ENCODE measurements at regions not wholly inside any gene's neighbourhood (a gene's known extent, or its start where the extent isn't known, plus 50 kb on each side); places are given as distances from the start of the nearest gene placed in this dataset.

GRCh38 chr2:180573951-180574350, 406.5 kb upstream of the UBE2E3 start:
- H3K27me3 ChIP-seq (ENCODE audit: insufficient read depth): no peaks in the 10 kb centered on the region
- no peaks in the 10 kb centered on the region for H3K79me2 ChIP-seq (ENCODE audit: insufficient read depth)
- H3K4me2 ChIP-seq: no peak overlapping the region
- no peaks in the 10 kb centered on the region for H3K9me2 ChIP-seq
- no peaks in the 10 kb centered on the region for H3K36me3 ChIP-seq (replicated peaks in 1 of 2; ENCODE audit: control insufficient read depth in 1 of 2, insufficient read depth in 2 of 2, low read length in 1 of 2)
- H3K9ac ChIP-seq: no peak overlapping the region
- ChIA-PET POLR2A (no interaction called here), CTCF (interaction anchor here (1.4 kb wide), 1 partner anchor 407 kb away, joined by 4 read pairs; the partner anchor contains the start of gene UBE2E3)
- 66% methylated on average over 2 of the region's 3 CpGs for WGBS (ENCODE audit: low lambda C conversion rate)
- TF ChIP-seq POLR2AphosphoS5 (IDR thresholded peaks at IDR 0.05; ENCODE audit: low read depth, low read length) (no peak), RXRA (IDR thresholded peaks at IDR 0.05; ENCODE audit: borderline replicate concordance, low read depth) (no peak), RCOR1 (IDR thresholded peaks at IDR 0.05; ENCODE audit: low read length) (no peak), FOSL2 (IDR thresholded peaks at IDR 0.05; ENCODE audit: borderline replicate concordance, low read depth) (no peak), ELF1 (IDR thresholded peaks at IDR 0.05) (no peak), CHD2 (IDR thresholded peaks at IDR 0.05; ENCODE audit: low read length, partially characterized antibody) (no peak), TAF1 (IDR thresholded peaks at IDR 0.05; ENCODE audit: borderline replicate concordance, low read depth, low read length) (no peak), USF2 (IDR thresholded peaks at IDR 0.05; ENCODE audit: borderline replicate concordance, low read depth, low read length) (no peak), TCF12 (IDR thresholded peaks at IDR 0.05) (no peak), JUND (IDR thresholded peaks at IDR 0.05) (no peak), EP300 (IDR thresholded peaks at IDR 0.05; ENCODE audit: borderline replicate concordance in 1 of 2, low read depth in 1 of 2, low read length in 1 of 2) (no peak)
- H3K4me3 ChIP-seq (ENCODE audit: low read depth in 2 of 2, low read length in 1 of 2): no peak overlapping the region
- no peak for DNase-seq
- H3F3A ChIP-seq (replicated peaks; ENCODE audit: insufficient read depth): no peaks in the 10 kb centered on the region
- H2AFZ ChIP-seq (ENCODE audit: low read depth): no peak overlapping the region
- no peaks in the 10 kb centered on the region for H3K9me3 ChIP-seq
- no peak overlapping the region for H3K27ac ChIP-seq (ENCODE audit: low read depth in 2 of 2, low read length in 1 of 2)
- no peaks in the 10 kb centered on the region for H3K4me1 ChIP-seq (ENCODE audit: control insufficient read depth in 1 of 2, insufficient read depth in 2 of 2, low read depth in 1 of 2, low read length in 1 of 2)
- no peaks in the 10 kb centered on the region for H4K20me1 ChIP-seq (ENCODE audit: insufficient read depth)

- POLR2A ChIA-PET: no interaction called here
- no peak overlapping the region for H3K4me2 ChIP-seq
- CTCF ChIA-PET: interaction anchor here (1.4 kb wide), 1 partner anchor 408 kb away, joined by 4 read pairs; the partner anchor contains the start of gene UBE2E3
Measured at GRCh38 chr2:180572346-180572745, 408.1 kb upstream of the UBE2E3 start.

More at GRCh38 chr2:180572346-180572745, 408.1 kb upstream of the UBE2E3 start:
- H3K27me3 ChIP-seq (ENCODE audit: insufficient read depth): no peaks in the 10 kb centered on the region
- H3K36me3 ChIP-seq (replicated peaks in 1 of 2; ENCODE audit: control insufficient read depth in 1 of 2, insufficient read depth in 2 of 2, low read length in 1 of 2): no peaks in the 10 kb centered on the region
- TF ChIP-seq MXI1 (IDR thresholded peaks at IDR 0.05; ENCODE audit: low read depth, low read length) (no peak), FOSL2 (IDR thresholded peaks at IDR 0.05; ENCODE audit: borderline replicate concordance, low read depth) (no peak), FOXM1 (IDR thresholded peaks at IDR 0.05; ENCODE audit: low read depth) (no peak), RAD21 (IDR thresholded peaks at IDR 0.05; ENCODE audit: low read length) (no peak), MEF2A (IDR thresholded peaks at IDR 0.05; ENCODE audit: borderline replicate concordance, low read depth) (no peak), TAF1 (IDR thresholded peaks at IDR 0.05; ENCODE audit: borderline replicate concordance, low read depth, low read length) (no peak), EP300 (IDR thresholded peaks at IDR 0.05; ENCODE audit: borderline replicate concordance in 1 of 2, low read depth in 1 of 2, low read length in 1 of 2) (no peak), PBX3 (IDR thresholded peaks at IDR 0.05) (no peak), NFIC (IDR thresholded peaks at IDR 0.05; ENCODE audit: borderline replicate concordance) (no peak), CHD2 (IDR thresholded peaks at IDR 0.05; ENCODE audit: low read length, partially characterized antibody) (no peak), RFX5 (IDR thresholded peaks at IDR 0.05; ENCODE audit: low read length) (no peak), SIN3A (IDR thresholded peaks at IDR 0.05; ENCODE audit: borderline replicate concordance, low read depth, low read length) (no peak)
- no peak overlapping the region for H2AFZ ChIP-seq (ENCODE audit: low read depth)
- no peaks in the 10 kb centered on the region for H3K4me1 ChIP-seq (ENCODE audit: control insufficient read depth in 1 of 2, insufficient read depth in 2 of 2, low read depth in 1 of 2, low read length in 1 of 2)
- H3F3A ChIP-seq (replicated peaks; ENCODE audit: insufficient read depth): no peaks in the 10 kb centered on the region
- no peak overlapping the region for H3K27ac ChIP-seq (ENCODE audit: low read depth in 2 of 2, low read length in 1 of 2)
- H3K79me2 ChIP-seq (ENCODE audit: insufficient read depth): no peaks in the 10 kb centered on the region
- H3K9me2 ChIP-seq: no peaks in the 10 kb centered on the region
- no peak for DNase-seq
- H3K9ac ChIP-seq: no peak overlapping the region
- H3K4me3 ChIP-seq (ENCODE audit: low read depth in 2 of 2, low read length in 1 of 2): no peak overlapping the region
- H4K20me1 ChIP-seq (ENCODE audit: insufficient read depth): no peaks in the 10 kb centered on the region
- no peaks in the 10 kb centered on the region for H3K9me3 ChIP-seq

Measured in SK-N-SH (cell line).